NB4 (cell line): ENCODE measurements at regions not wholly inside any gene's neighbourhood (a gene's known extent, or its start where the extent isn't known, plus 50 kb on each side); places are given as distances from the start of the nearest gene placed in this dataset.

ENCODE experiments used
- MYC ChIP-seq: IDR thresholded peaks from 2 replicates; pipeline ENCODE4 v1.6.1; 2011; ENCODE audit warnings: low read depth, low read length
- POLR2A ChIP-seq: IDR thresholded peaks from 2 replicates; pipeline ENCODE4 v1.6.1; 2011; ENCODE audit warnings: mild to moderate bottlenecking; ENCODE audit not compliant: insufficient read length; ENCODE audit errors: extremely low read depth
- TF ChIP-seq, protein P1 (sequence below): IDR thresholded peaks from one replicate; pipeline ENCODE4 v1.5.1; 2012; ENCODE audit warnings: low read depth, low read length

DNA sequence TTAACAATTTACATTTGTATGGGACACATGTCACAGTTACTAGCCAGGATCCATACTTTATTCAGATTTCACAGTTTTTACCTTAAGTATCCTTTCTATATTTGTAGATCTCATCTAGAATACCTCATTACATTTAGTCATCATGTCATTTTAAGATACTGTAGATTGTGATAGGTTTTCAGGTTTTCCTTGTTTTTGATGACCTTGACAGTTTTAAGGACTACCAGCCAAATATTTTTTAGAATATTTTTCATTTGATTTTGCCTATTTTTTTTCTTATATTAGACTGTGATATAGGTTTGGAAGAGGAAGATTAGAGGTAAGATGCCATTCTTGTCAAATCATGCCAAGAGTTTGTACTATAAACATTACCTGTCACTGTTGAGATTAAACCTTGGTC, 460.3 kb downstream of the ANKRD7 start:
- no peak for TF ChIP-seq MYC
- TF ChIP-seq, protein P1, sequence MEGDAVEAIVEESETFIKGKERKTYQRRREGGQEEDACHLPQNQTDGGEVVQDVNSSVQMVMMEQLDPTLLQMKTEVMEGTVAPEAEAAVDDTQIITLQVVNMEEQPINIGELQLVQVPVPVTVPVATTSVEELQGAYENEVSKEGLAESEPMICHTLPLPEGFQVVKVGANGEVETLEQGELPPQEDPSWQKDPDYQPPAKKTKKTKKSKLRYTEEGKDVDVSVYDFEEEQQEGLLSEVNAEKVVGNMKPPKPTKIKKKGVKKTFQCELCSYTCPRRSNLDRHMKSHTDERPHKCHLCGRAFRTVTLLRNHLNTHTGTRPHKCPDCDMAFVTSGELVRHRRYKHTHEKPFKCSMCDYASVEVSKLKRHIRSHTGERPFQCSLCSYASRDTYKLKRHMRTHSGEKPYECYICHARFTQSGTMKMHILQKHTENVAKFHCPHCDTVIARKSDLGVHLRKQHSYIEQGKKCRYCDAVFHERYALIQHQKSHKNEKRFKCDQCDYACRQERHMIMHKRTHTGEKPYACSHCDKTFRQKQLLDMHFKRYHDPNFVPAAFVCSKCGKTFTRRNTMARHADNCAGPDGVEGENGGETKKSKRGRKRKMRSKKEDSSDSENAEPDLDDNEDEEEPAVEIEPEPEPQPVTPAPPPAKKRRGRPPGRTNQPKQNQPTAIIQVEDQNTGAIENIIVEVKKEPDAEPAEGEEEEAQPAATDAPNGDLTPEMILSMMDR: no peak
- no peak for TF ChIP-seq POLR2A
